ENCODE measurements at regions not wholly inside any gene's neighbourhood (a gene's known extent, or its start where the extent isn't known, plus 50 kb on each side); places are given as distances from the start of the nearest gene placed in this dataset.
"Not testable (repeated sequence)": the region's sequence is repeated elsewhere in the genome, so short reads cannot be mapped to it uniquely, and the experiment has no call there.

DNA sequence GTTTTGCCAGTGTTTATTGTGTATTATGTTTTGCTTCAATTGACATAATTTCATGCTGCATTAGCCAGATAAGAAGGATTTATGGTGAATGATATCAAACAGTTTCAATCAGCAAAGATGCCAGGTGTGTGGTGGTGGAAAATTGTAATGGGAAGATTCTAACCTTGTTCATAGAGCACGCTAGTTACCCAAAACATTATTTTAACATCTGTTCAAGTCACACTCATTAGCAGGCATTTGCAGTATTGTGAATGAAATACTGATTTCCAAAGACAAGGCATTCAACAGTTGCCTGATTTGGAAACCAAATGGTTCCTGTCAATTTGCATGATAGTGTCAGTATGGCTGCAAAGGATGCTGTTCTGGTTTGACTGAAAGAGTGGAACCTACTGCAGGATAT is 129.7 kb downstream of the EPC1 start:
- DNase-seq (ENCODE audit: low read depth in 2 of 2), result no peak

DNA sequence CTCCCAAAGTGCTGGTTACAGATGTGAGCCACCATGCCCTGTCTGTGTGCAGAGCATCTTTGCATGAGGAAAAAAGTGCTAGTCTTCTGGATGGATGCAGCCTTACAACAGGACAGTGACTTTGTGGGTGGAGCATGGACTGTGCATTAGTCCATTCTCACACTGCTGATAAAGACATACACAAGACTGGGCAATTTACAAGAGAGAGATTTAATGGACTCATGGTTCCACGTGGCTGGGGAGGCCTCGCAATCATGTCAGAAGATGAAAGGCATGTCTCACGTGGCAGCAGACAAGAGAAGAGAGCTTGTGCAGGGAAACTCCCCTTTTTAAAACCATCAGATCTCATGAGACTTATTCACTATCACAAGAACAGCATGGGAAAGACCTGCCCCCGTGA is 133.1 kb downstream of the EPC1 start:
- not testable (repeated sequence) for DNase-seq (ENCODE audit: low read depth in 2 of 2)

- no peak for DNase-seq (ENCODE audit: low read depth in 2 of 2)
These were observed 136.0 kb downstream of the EPC1 start for GRCh38 chr10:32211046-32211363.

DNA sequence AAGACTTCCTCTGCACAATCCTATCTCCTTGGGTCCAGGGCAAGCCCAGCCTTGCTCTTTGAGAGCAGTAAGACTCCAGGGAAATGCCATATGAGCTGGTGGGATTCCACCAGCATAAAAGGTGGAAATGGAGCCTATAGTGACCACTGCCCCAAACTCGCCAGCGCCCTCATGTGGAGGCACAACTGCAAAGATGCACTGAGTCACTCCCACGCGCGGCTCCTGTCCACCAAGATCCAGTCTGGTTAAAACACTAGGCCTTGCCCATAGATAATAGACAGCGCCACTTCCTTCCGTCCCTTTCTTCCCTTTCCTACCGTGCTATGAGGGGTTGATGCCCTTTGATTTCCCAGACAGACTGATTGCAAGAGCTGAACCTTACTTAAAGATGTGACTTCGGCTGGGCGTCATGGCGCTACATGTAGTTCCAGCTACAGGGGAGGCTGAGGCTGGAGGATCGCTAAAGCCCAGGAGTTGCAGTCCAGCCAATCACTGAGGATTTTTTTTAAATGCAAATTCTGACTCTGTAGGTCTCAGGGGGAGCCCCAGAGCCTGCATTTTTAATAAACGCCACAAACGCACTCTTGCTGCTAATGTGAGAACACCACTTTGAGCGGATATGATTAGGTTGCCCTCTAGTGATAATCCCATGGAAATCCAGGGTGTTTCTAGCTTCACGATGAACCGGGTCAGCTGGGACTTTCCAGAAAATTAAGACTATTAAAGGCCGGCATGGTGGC is 136.5 kb downstream of the EPC1 start:
- peak in 1 of 2 experiments; percentile 40 for DNase-seq (ENCODE audit: low read depth in 2 of 2)

- DNase-seq (ENCODE audit: low read depth in 2 of 2), result not testable (repeated sequence)
These were observed 139.0 kb downstream of the EPC1 start for GRCh38 chr10:32208005-32208404.

- no peak for DNase-seq (ENCODE audit: low read depth in 2 of 2)
These were observed 139.4 kb downstream of the EPC1 start for GRCh38 chr10:32207544-32207943.

GRCh38 chr10:32205670-32206069 is 141.3 kb downstream of the EPC1 start:
- no peak for DNase-seq (ENCODE audit: low read depth in 2 of 2)

DNA sequence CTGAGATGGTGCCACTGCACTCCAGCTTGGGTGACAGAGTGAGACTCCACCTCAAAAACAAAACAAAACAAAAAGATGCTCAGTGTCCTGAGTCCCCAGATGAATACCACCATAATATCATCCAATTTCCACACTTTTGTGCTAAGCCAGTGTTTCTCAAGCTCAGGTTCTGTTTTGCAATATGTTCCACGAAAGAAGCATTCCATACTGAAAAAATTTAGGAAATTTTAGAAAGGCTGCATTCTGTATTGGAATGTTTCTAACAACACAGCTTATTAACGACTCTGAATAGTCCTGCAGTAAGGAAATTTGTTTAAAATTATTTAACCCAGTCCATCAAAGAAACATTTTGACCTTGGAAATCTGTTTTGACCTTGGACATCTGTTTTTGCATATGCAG is 142.4 kb downstream of the EPC1 start:
- DNase-seq (ENCODE audit: low read depth in 2 of 2), result no peak

GRCh38 chr10:32199714-32200394 is 143.6 kb upstream of the KIF5B start:
- DNase-seq (ENCODE audit: low read depth in 2 of 2), result no peak

- DNase-seq (ENCODE audit: low read depth in 2 of 2), result no peak
These were observed 141.2 kb upstream of the KIF5B start for GRCh38 chr10:32197423-32197822.

- DNase-seq (ENCODE audit: low read depth in 2 of 2), result peak in 1 of 2 experiments; percentile 19
These were observed 134.8 kb upstream of the KIF5B start for GRCh38 chr10:32190890-32191491.

- DNase-seq (ENCODE audit: low read depth in 2 of 2), result no peak
These were observed 133.3 kb upstream of the KIF5B start for GRCh38 chr10:32189400-32190084.

DNA sequence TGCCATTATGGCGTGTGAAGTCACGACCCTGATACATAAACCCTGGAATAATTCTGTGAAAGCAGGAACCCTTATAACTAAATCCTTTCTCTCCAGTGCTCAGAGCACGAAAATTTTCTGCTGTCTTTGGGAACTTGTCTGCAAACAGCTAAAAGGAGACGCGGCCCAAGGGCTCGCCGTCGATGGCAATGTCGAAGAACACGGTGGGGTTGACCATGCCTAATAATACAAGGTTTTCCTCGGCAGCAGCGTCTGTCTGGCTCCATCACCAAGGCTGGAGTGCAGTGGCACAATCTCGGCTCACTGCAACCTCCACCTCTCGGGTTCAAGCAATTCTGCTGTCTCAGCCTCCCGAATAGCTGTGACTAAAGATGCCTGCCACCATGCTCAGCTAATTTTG is 132.4 kb upstream of the KIF5B start:
- not testable (repeated sequence) for DNase-seq (ENCODE audit: low read depth in 2 of 2)

- no peak for DNase-seq (ENCODE audit: low read depth in 2 of 2)
These were observed 131.5 kb upstream of the KIF5B start for GRCh38 chr10:32187686-32188085.

GRCh38 chr10:32183652-32184051 is 127.4 kb upstream of the KIF5B start:
- DNase-seq (ENCODE audit: low read depth in 2 of 2), result not testable (repeated sequence)

GRCh38 chr10:32182476-32182875 is 126.3 kb upstream of the KIF5B start:
- no peak for DNase-seq (ENCODE audit: low read depth in 2 of 2)

GRCh38 chr10:32180390-32181280 is 124.4 kb upstream of the KIF5B start:
- DNase-seq (ENCODE audit: low read depth in 2 of 2), result no peak

DNA sequence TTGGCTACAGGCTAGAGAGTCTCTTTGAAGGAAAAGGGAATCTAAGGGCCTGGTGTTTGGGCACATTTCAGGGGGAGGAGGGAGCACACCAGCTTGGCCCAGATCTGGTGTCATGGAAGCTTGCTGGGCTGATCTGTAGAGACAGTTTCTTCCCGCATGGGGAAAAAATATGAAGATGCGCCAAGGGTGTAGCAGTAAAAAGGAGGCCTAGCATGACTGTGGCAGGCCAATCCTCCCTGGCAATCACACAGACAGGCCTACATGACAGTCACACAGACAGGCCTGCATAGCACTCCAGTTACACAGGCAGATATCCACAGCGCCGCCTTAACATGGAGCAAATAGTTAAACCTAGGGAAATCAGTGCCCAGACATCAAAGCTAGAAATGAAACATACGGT is 123.6 kb upstream of the KIF5B start:
- DNase-seq (ENCODE audit: low read depth in 2 of 2), result no peak

GRCh38 chr10:32177594-32177993 is 121.4 kb upstream of the KIF5B start:
- DNase-seq (ENCODE audit: low read depth in 2 of 2), result not testable (repeated sequence)

- no peak for DNase-seq (ENCODE audit: low read depth in 2 of 2)
These were observed 119.4 kb upstream of the KIF5B start for GRCh38 chr10:32175629-32176028.

GRCh38 chr10:32174349-32174893 is 118.2 kb upstream of the KIF5B start:
- DNase-seq (ENCODE audit: low read depth in 2 of 2), result no peak

Measured in fibroblast of skin of left quadriceps (primary cell).